ENCODE measurements at regions not wholly inside any gene's neighbourhood (a gene's known extent, or its start where the extent isn't known, plus 50 kb on each side); places are given as distances from the start of the nearest gene placed in this dataset.

- WGBS, result 60% methylated on average over 5 of the region's 5 CpGs
- Histone ChIP-seq H3K27me3 (replicated peaks; ENCODE audit: insufficient read depth) (no peaks in the 10 kb centered on the region), H3K9me3 (no peaks in the 10 kb centered on the region), H3K36me3 (no peaks in the 10 kb centered on the region), H3K27ac (no peak overlapping the region), H3K4me1 (replicated peaks) (no peaks in the 10 kb centered on the region), H3K4me3 (no peak overlapping the region)
- no peak for TF ChIP-seq POLR2A (IDR thresholded peaks at IDR 0.05)
- no peak for TF ChIP-seq CTCF (IDR thresholded peaks at IDR 0.05)
- no peak for TF ChIP-seq POLR2AphosphoS5 (IDR thresholded peaks at IDR 0.05)
- DNase-seq (ENCODE audit: low spot score), result no peak
- intact Hi-C loops (cut with DNase I), result no loop called here
Observed at GRCh38 chrX:122196343-122196742, 987.7 kb upstream of the GRIA3 start.

GRCh38 chrX:122203399-122203798, 980.7 kb upstream of the GRIA3 start:
- Histone ChIP-seq H3K27ac (no peak overlapping the region), H3K4me1 (replicated peaks) (no peaks in the 10 kb centered on the region), H3K27me3 (replicated peaks; ENCODE audit: insufficient read depth) (no peaks in the 10 kb centered on the region), H3K36me3 (no peaks in the 10 kb centered on the region), H3K4me3 (no peak overlapping the region), H3K9me3 (no peaks in the 10 kb centered on the region)
- DNase-seq (ENCODE audit: low spot score), result no peak
- TF ChIP-seq CTCF (IDR thresholded peaks at IDR 0.05) (no peak), POLR2A (IDR thresholded peaks at IDR 0.05) (no peak), POLR2AphosphoS5 (IDR thresholded peaks at IDR 0.05) (no peak)
- intact Hi-C loops (cut with DNase I), result no loop called here
- 67% methylated on average over 3 of the region's 3 CpGs for WGBS

GRCh38 chrX:122218666-122219065, 965.4 kb upstream of the GRIA3 start:
- no peak for TF ChIP-seq CTCF (IDR thresholded peaks at IDR 0.05)
- TF ChIP-seq POLR2AphosphoS5 (IDR thresholded peaks at IDR 0.05), result no peak
- no peak for TF ChIP-seq POLR2A (IDR thresholded peaks at IDR 0.05)
- WGBS, result 31% methylated on average over 4 of the region's 4 CpGs
- no peak for DNase-seq (ENCODE audit: low spot score)
- H3K36me3 ChIP-seq, result no peaks in the 10 kb centered on the region
- H3K4me1 ChIP-seq (replicated peaks), result no peaks in the 10 kb centered on the region
- H3K27me3 ChIP-seq (replicated peaks; ENCODE audit: insufficient read depth), result no peaks in the 10 kb centered on the region
- no peaks in the 10 kb centered on the region for H3K9me3 ChIP-seq
- intact Hi-C loops (cut with DNase I), result no loop called here
- H3K4me3 ChIP-seq, result no peak overlapping the region
- no peak overlapping the region for H3K27ac ChIP-seq

- Histone ChIP-seq H3K4me1 (replicated peaks) (no peaks in the 10 kb centered on the region), H3K27ac (no peak overlapping the region), H3K36me3 (no peaks in the 10 kb centered on the region), H3K9me3 (no peaks in the 10 kb centered on the region), H3K4me3 (no peak overlapping the region), H3K27me3 (replicated peaks; ENCODE audit: insufficient read depth) (no peaks in the 10 kb centered on the region)
- WGBS, result 35% methylated on average over 1 of the region's 1 CpG
- intact Hi-C loops (cut with DNase I), result no loop called here
- TF ChIP-seq POLR2A (IDR thresholded peaks at IDR 0.05), result no peak
- TF ChIP-seq POLR2AphosphoS5 (IDR thresholded peaks at IDR 0.05), result no peak
- TF ChIP-seq CTCF (IDR thresholded peaks at IDR 0.05), result no peak
- no peak for DNase-seq (ENCODE audit: low spot score)
Observed at GRCh38 chrX:122219226-122219625, 964.9 kb upstream of the GRIA3 start.

GRCh38 chrX:122219735-122220134, 964.3 kb upstream of the GRIA3 start:
- TF ChIP-seq CTCF (IDR thresholded peaks at IDR 0.05), result no peak
- TF ChIP-seq POLR2A (IDR thresholded peaks at IDR 0.05), result no peak
- TF ChIP-seq POLR2AphosphoS5 (IDR thresholded peaks at IDR 0.05), result no peak
- no peak for DNase-seq (ENCODE audit: low spot score)
- intact Hi-C loops (cut with DNase I), result no loop called here
- H3K27me3 ChIP-seq (replicated peaks; ENCODE audit: insufficient read depth), result no peaks in the 10 kb centered on the region
- H3K4me3 ChIP-seq, result no peak overlapping the region
- H3K9me3 ChIP-seq, result no peaks in the 10 kb centered on the region
- H3K36me3 ChIP-seq, result no peaks in the 10 kb centered on the region
- no peak overlapping the region for H3K27ac ChIP-seq
- no peaks in the 10 kb centered on the region for H3K4me1 ChIP-seq (replicated peaks)
- WGBS, result 39% methylated on average over 3 of the region's 3 CpGs

Measured in prostate gland (tissue), 2 donors.